ENCODE measurements at regions not wholly inside any gene's neighbourhood (a gene's known extent, or its start where the extent isn't known, plus 50 kb on each side); places are given as distances from the start of the nearest gene placed in this dataset.

- DNase-seq = no peak
Observed at GRCh38 chr3:102163039-102163817, 271.6 kb upstream of the ZPLD1 start.

GRCh38 chr3:102163818-102164154, 271.0 kb upstream of the ZPLD1 start:
- DNase-seq = no peak

DNA sequence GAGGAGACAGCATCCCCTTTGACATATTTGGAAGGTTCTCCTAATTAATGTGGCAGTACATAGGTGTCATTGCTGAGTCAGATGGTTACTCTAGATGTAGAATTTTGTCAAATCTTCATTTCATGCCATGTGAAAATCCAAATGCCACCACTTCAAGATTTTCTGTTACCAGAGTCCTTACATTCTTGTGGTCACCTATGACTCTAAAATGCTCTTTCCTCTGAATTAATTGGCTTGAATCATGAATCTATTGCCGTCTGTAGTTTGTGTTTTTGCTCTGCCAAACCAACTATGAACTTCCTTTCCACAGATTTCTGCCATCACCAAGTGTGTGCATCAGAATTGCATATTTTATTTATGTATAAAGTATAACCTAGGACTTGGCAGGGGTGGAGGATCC, 269.4 kb upstream of the ZPLD1 start:
- no peak for DNase-seq

DNA sequence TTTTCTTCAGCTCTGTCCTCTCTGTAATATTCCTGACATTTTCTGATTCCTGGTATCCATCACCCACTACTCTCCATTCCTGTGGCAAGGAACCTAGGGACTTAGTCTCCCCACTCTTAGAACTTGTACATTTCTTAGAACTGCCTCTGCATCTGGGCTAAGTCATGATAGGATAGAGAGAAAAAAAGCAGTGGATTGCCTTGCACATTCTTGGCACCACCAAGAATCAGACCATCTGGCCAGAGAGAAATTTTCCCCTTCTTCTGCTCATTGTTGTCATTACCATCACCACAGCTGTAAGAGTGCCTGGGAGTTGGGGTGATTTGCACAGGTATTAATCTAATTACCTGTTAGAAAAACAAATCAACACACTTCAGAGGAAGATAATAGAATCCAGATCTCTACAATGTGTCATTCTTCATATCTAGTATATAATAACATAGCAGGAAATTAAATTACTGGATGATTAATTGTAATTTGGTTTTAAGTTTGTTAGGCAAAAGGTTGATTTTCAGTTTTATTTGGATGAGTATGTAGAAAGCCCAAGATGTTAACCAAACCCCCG, 264.8 kb upstream of the ZPLD1 start:
- no peak for DNase-seq

DNA sequence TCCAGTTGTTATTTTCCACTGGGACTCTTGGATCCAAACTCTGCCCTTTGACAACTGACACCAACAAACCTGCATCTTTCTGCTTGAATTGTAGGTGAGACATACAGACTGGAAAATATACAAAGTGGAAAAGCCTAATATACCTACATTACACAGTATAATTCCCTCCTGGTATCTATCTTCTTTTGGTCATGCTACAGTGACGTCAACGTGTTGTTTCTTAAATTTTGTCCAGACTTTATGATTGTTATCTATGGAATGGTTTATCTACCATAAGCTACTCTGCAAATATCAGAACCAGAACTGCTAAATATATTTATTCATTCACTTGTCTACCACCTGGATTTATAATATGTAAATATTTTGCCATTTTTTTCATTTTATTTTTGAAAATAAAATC, 264.3 kb upstream of the ZPLD1 start:
- DNase-seq = no peak

DNA sequence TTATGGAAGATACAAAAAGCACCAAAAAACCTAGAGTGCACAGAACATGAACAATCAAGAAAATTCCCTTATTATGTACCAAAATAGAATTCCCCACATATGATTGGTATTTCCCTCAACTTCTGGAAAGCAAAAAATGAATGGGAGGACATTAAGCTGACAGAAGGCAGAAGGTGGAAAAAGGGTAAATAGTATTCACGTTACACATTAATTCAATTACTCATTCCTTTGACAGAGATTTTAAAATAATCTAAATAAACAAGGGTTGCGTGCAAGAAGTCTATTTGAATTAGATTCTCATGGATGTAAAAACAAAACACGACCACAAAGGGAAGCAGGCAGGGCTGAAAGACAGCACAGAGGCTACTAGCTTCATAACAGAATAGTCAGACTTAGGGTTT, 260.5 kb upstream of the ZPLD1 start:
- no peak for DNase-seq

GRCh38 chr3:102174832-102175374, 259.9 kb upstream of the ZPLD1 start:
- no peak for DNase-seq

DNA sequence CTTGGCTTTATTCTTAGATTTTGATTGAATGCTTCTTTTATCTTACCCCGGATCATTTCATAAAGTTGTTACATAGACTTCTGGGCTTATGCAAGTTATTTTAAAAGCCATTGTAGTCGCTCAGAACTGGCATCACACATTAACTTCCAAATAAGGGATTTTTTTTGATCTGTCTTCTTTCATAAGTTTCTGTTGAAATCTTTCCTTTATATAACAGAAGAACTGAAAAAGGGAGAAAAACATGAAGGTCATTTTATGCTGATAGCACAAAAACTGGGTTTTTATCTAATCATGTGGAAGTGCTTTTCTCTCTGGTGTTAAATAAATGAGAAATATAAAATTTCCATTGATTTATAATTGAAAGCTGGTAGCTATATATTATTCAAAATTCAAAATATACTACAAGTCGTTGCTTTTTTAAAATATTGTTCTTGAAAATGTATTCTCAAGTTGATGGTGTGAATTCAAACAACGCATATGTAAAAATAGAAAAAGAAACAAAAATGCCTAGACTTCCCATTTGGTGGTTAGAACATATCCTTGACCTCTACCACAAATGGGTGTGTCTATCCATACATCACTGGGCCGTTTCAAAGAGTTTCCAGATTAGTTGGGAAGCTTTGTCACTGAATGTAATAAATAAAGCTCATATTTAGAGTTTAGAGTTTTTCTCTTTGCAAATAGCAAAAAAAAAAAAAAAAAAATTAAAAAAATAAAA, 258.3 kb upstream of the ZPLD1 start:
- DNase-seq = no peak

- DNase-seq = no peak
Observed at GRCh38 chr3:102177075-102177755, 257.6 kb upstream of the ZPLD1 start.

GRCh38 chr3:102178817-102179216, 256.0 kb upstream of the ZPLD1 start:
- no peak for DNase-seq

DNA sequence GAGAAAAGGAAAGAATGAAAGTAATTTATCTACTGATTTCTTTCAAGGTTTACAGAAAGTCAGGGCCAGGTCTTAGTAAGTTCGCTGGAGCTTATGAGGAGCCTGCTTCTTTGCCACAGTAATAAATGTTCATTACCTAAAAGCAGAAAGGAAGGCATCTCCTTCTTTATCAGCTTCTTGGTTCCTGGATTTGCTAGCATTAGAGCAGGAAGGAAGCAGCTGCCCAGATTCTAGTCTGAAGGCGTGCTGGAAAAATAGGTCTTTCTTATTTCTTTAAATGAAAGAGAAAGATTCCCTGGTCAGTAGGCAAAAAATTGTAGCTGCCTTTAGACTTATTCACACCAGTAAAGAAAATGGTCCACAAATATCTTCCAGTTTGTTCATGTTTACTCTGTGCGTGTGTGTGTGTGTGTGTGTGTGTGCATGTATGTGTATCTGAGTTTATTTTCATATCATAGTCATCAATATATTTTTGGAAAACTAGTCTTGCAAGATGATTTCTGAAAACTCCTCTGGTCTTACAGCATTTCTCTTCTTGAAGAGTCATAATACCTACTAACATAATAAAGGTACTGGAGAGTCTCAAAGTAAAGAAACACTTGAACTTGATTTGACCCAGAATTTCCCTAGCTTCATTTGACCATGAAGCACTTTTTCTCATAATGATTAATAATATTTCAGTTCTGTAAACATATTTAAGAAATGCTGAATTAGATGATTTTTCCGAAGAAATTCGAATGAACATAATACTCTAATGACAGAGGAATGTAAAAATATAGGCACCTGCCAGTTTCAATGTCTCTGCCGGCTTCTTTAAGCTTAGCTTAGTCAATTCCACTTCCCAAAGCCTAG, 255.3 kb upstream of the ZPLD1 start:
- no peak for DNase-seq

- no peak for DNase-seq
Observed at GRCh38 chr3:102180280-102180931, 254.4 kb upstream of the ZPLD1 start.

DNA sequence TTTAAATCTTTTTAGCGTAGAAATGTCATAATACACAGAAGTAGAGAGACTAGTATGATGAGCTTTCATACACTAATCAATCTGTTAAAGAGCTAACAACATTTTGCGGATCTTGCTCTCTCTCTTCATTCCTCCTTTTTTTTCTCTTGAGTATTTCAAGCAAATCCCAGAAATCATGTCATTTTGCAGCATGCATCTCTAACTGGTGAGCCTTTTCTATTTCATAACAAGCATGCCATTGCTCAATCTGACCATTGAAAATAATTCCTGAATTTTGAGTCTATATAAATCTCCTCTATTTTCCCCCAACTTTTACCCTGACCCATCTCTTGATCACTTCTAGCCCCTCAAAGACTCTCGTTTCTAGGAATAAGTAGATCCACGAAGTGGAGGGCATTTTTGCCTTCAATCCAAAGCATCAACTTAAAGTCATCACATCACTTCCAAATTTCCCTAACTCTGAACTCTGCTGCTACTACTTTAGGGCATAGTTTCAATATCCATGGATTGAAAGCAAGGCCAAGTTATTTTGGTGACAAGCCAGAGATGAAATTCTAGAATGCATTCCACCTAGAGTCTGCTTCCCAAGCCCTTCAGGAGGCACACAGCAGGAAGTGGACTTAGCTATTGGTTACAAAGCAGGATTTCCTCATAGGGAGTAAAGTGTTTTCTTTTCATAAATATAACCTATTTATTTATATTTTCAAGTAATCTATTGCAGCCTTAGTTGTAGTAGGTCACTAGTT, 253.5 kb upstream of the ZPLD1 start:
- DNase-seq = no peak

GRCh38 chr3:102182162-102182561, 252.7 kb upstream of the ZPLD1 start:
- no peak for DNase-seq

DNA sequence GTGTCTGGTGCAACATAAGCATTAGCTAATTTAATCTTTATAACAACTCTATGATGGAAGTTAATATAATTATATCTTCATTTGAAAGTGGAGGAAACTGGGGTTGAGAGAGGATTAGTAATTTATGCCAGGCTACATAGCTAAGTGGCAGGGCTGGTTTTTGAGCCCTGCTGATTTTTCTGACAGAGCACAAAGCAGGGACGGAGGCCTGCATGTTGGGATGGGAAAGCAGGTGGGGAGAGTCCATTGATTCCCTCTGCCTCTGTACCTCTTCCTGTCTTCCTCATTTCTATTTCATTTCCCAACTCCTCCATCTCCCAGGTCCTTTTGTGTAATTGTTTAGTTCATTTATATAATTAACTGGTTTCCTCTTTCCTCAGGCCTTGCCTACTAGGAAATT, 251.6 kb upstream of the ZPLD1 start:
- DNase-seq = no peak

DNA sequence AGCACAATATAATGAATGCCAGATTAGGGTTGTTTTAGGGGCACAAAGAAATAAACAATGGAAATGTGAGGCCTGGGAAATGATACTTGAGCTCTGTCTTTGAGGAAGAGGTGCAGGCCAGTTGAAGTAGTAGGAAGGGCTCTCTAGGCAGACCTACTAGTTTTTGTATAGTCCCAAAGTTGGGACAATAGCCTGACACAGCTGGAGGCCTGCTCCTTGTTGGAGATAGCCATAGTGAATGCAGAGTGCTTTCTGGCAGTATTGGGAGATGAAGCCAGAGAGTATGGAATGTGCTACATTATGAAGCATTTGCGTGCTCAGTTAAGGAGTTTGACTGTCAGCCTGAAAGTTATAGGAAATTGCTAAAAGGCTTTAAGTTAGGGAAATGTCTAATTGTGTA, 251.2 kb upstream of the ZPLD1 start:
- DNase-seq = no peak

DNA sequence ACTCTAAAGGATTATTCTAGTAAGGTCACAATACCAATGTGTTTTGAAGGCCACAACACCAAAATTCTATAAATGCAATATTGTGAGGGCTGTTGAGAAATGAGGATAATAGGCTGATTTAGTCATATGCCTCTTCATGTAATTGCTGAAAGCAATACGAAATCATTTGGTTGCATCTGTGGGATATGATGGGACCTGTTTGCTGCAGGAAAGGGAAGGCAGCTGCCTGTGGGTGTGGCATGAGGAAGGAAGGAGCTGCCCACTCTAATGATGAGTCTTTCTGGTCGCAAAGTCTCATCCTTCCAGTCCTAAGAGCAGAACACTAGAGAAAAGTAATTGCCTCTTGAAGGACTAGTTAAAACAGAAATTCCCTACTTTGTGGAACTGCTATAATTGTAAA, 245.3 kb upstream of the ZPLD1 start:
- no peak for DNase-seq

DNA sequence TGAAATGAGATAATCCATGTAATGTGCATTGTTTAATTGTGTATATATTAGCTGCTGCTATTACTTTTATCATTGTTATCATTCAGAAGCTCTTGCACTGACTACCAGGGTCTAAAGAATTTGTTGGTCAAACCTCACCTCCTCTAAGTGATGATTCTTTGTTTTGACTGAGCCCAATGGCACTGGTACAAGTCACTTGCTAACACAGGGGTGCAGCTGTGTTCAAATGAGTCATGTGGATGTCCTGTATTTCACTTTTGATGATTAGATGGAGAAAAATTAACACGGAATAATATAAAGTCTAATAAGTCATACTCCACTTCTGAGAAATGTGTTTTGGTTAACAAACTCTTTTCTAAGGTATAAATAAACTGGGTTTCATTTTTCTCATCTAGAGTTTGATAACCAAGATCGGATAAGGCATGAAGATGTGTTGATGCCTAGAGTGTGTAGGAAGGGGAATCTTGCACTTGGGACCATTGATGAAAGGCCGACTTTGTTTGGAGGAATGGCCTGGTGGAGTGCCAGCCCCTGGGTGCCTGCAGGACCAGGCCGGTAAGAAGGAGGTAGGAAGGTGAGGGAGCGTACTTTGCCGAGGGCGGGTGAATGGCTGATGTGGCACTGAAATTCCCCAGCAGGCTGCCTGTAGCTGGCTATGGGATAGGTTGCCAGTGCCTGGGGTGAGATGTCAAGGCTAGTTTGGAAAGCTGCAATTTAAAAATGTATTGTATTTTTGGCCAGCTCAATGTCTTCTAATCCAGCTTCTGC, 244.7 kb upstream of the ZPLD1 start:
- no peak for DNase-seq

DNA sequence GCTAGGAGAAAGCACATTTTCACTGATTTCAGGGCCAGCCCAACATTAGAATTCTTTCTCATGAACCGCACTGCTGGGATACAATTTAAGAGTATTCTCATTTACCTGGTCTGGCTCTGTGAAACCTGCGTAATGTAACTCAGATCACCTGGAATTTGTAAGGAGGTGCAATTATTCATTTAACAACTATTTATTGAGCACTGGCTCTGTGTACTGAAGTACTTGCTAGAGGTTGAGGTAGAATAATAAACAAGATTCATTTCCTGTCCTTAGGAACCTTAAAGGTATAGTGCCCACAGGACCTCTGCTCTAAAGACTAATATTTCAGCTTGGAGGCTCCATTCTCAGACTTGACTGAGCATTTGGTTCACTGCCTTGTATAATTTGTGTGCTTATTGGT, 242.2 kb upstream of the ZPLD1 start:
- no peak for DNase-seq

- no peak for DNase-seq
Observed at GRCh38 chr3:102193255-102193654, 241.6 kb upstream of the ZPLD1 start.
